Prostate gland (tissue), 2 donors: ENCODE measurements at regions not wholly inside any gene's neighbourhood (a gene's known extent, or its start where the extent isn't known, plus 50 kb on each side); places are given as distances from the start of the nearest gene placed in this dataset.

Source experiments
- POLR2A ChIP-seq: fragments of 450-650 bp; IDR thresholded peaks from one replicate; pipeline ENCODE4 v1.6.1; 2016; ENCODE audit warnings: antibody characterized with exemption, mild to moderate bottlenecking
- POLR2AphosphoS5 ChIP-seq: sonication (generic); formaldehyde crosslinking; IDR thresholded peaks from one replicate; pipeline ENCODE4 v1.6.1; 2017; ENCODE audit warnings: antibody characterized with exemption
- TF ChIP-seq, protein P1 (sequence below), 4 experiments: fragments of 200-600 bp in 2 of 4; fragments of 450-650 bp in 2 of 4; sonication (generic) in 2 of 4; IDR thresholded peaks; 1 replicate in 3 of 4; 2 replicates in 1 of 4; pipeline ENCODE4 v1.5.1; 2016 to 2019; ENCODE audit warnings: antibody characterized with exemption in 4 of 4, mild to moderate bottlenecking in 2 of 4, moderate library complexity in 2 of 4

DNA sequence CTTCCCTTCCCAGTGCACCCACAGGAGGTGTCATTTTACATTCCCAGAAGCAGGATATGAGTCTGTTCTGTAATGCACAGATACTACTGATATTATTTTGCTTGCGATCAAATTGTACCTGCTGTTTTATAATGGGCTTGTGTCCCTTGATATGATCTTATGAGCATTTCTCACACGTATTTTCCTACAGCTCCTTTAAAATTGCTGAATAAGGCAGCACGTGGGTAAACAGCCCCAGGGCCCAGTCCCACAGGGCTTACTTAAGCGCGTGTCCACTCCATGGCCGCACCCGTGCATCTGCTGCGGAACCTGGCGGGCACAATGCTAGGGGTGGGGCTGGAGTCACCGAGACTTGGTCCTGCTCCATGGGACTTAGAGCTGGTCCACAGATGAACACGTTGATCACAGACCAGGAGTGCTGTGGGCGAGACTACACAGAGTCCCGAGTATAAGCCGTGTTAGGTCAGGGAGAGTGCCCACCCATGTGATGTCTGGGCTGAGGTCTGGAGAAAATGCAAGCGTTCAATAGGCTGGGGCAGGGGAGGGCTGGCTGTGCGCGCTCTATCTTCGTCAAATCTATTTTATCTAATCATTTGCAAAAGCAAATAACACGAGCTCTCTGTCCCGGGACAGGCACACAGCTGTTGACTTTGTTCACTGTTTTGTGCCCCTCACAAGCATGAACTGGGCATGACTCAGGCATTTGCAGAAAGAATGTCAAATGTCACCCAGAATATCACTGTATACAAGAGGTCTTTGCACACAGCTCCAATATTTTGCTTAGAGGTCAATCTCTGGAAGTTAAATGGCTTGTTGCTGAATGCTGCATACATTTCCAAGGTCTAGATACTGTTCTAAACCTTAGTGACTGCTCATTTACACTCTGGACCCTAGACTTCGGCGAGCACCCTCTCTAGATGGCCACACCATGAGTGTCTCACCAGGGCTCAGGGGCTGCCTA is 119.3 kb downstream of the CRYAA start:
- TF ChIP-seq POLR2A: no peak
- peak; percentile 79 for TF ChIP-seq POLR2AphosphoS5
- TF ChIP-seq, protein P1, sequence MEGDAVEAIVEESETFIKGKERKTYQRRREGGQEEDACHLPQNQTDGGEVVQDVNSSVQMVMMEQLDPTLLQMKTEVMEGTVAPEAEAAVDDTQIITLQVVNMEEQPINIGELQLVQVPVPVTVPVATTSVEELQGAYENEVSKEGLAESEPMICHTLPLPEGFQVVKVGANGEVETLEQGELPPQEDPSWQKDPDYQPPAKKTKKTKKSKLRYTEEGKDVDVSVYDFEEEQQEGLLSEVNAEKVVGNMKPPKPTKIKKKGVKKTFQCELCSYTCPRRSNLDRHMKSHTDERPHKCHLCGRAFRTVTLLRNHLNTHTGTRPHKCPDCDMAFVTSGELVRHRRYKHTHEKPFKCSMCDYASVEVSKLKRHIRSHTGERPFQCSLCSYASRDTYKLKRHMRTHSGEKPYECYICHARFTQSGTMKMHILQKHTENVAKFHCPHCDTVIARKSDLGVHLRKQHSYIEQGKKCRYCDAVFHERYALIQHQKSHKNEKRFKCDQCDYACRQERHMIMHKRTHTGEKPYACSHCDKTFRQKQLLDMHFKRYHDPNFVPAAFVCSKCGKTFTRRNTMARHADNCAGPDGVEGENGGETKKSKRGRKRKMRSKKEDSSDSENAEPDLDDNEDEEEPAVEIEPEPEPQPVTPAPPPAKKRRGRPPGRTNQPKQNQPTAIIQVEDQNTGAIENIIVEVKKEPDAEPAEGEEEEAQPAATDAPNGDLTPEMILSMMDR (IDR thresholded peaks at IDR 0.05): no peak
